ENCODE measurements at regions not wholly inside any gene's neighbourhood (a gene's known extent, or its start where the extent isn't known, plus 50 kb on each side); places are given as distances from the start of the nearest gene placed in this dataset.

GRCh38 chr15:70602834-70603560 is 160.4 kb downstream of the UACA start:
- no peak for DNase-seq
- Histone ChIP-seq H3K4me1 (peaks cover 5 to 7% of the 10 kb centered on the region in 2 donors), H3K27ac (no peak overlapping the region), H3K36me3 (no peaks in the 10 kb centered on the region), H3K27me3 (no peaks in the 10 kb centered on the region), H3K9me3 (no peaks in the 10 kb centered on the region), H3K4me3 (no peak overlapping the region)
- TF ChIP-seq POLR2A (IDR thresholded peaks at IDR 0.05) (no peak), CTCF (IDR thresholded peaks at IDR 0.05) (no peak)
- intact Hi-C loops (cut with DNase I; ENCODE audit: low total_unique reads): no loop called here

DNA sequence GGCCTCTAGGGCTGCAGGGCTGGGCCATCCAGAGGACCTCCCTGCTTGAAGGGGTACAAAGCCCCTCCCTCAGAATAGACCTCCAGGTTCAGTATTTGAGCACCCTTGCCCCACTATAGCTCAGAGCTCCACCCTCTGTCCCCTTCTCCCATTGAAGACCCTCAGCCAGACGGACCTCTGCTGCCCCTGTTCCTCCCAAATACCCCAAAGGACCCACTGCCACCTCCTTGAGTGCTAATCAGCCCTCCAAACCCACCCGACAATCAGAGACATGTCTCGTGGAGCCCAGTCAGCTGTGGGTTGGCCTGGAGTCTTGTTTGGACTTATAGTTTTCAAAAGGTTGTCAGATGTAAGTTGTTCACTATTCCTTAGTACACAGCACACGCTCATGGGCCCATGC is 161.1 kb downstream of the UACA start:
- Histone ChIP-seq H3K4me1 (peaks cover 5 to 7% of the 10 kb centered on the region in 2 donors), H3K27ac (no peak overlapping the region), H3K4me3 (no peak overlapping the region), H3K36me3 (no peaks in the 10 kb centered on the region), H3K9me3 (no peaks in the 10 kb centered on the region), H3K27me3 (no peaks in the 10 kb centered on the region)
- TF ChIP-seq POLR2A (IDR thresholded peaks at IDR 0.05): no peak
- no peak for TF ChIP-seq CTCF (IDR thresholded peaks at IDR 0.05)
- no peak for DNase-seq
- intact Hi-C loops (cut with DNase I; ENCODE audit: low total_unique reads): no loop called here

- no peaks in the 10 kb centered on the region for H3K9me3 ChIP-seq
- no peak for DNase-seq
- intact Hi-C loops (cut with DNase I; ENCODE audit: low total_unique reads): no loop called here
- no peaks in the 10 kb centered on the region for H3K4me1 ChIP-seq
- TF ChIP-seq CTCF (IDR thresholded peaks at IDR 0.05) (no peak), POLR2A (IDR thresholded peaks at IDR 0.05) (no peak)
- no peaks in the 10 kb centered on the region for H3K27me3 ChIP-seq
- H3K4me3 ChIP-seq: no peak overlapping the region
- H3K36me3 ChIP-seq: no peaks in the 10 kb centered on the region
- H3K27ac ChIP-seq: no peak overlapping the region
Observed at GRCh38 chr15:70597945-70598344, 165.4 kb downstream of the UACA start.

DNA sequence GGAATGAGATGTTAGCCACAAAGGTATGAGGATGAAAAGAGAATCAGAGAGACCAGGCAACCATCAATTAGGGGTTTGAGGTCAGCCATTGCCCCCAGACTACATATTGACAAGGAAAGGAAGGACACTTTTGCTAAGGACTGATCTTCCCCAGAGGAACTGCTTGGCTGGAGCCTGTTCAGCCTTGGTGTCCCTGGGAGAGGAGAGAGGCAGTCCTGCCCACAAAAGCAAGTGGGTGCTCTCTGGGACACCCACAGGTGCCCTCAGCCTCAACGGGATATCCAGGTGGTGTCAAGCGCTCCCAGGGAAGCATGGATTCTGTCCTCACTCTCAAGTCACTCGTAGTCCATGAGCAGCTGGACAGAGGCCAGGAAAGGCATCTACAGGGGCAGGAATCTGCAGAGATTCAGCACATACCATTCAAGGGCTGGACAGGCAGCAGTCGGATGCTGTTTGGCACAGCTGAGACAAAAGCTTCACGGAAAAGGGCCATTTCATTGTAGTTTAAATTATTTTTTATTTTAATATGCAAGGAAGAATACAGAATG is 166.2 kb downstream of the UACA start:
- Histone ChIP-seq H3K27ac (no peak overlapping the region), H3K36me3 (no peaks in the 10 kb centered on the region), H3K9me3 (no peaks in the 10 kb centered on the region), H3K4me3 (no peak overlapping the region), H3K27me3 (no peaks in the 10 kb centered on the region), H3K4me1 (no peaks in the 10 kb centered on the region)
- intact Hi-C loops (cut with DNase I; ENCODE audit: low total_unique reads): no loop called here
- TF ChIP-seq CTCF (IDR thresholded peaks at IDR 0.05) (no peak), POLR2A (IDR thresholded peaks at IDR 0.05) (no peak)
- DNase-seq: no peak

DNA sequence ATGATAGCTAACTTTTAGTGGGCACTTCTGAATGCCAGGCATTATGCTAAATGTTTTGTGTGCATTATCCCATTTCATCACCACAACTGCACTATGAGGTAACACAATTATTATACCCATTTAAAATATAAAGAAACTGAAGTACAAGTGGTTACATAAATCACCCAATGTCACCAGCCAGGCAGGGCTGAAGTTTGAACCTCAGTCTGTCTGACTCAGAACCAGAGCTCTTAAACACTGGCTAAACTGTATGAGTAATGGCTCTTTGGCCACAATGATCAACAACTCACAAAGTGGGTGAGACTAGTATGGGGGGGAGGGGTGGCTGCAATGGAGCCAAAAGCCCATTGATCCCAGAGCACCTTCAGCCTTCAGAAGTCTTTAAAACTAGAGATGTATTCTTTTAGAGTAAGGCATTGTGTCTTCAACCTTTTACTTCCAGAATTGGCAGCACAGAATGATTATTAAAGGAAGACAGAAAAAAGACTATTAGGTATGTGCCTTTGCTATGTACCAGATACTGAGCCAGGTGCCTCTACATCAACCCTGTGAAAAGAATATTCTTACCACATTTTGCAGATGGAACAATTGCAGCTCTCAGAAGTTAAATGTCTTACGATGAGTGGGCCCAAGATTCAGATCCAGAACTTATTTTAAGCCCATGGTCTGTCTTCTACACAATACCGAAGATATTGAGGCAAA is 166.9 kb downstream of the UACA start:
- H3K4me3 ChIP-seq: no peak overlapping the region
- TF ChIP-seq CTCF (IDR thresholded peaks at IDR 0.05) (no peak), POLR2A (IDR thresholded peaks at IDR 0.05) (no peak)
- no peak overlapping the region for H3K27ac ChIP-seq
- intact Hi-C loops (cut with DNase I; ENCODE audit: low total_unique reads): no loop called here
- no peak for DNase-seq
- H3K27me3 ChIP-seq: no peaks in the 10 kb centered on the region
- H3K9me3 ChIP-seq: no peaks in the 10 kb centered on the region
- no peaks in the 10 kb centered on the region for H3K4me1 ChIP-seq
- H3K36me3 ChIP-seq: no peaks in the 10 kb centered on the region
